OCI-LY3 (cell line): ENCODE measurements at regions not wholly inside any gene's neighbourhood (a gene's known extent, or its start where the extent isn't known, plus 50 kb on each side); places are given as distances from the start of the nearest gene placed in this dataset.

ENCODE experiments used
- CTCF ChIP-seq: fragments of 200-600, 300-600 bp; sonication (generic); IDR thresholded peaks from 2 replicates; pipeline ENCODE4 v1.5.1; 2014; ENCODE audit warnings: antibody characterized with exemption, low read length, low read depth
- EZH2phosphoT487 ChIP-seq: fragments of 200-600 bp; shearing (Covaris generic); IDR thresholded peaks from 2 replicates; pipeline ENCODE4 v1.6.1; 2018; ENCODE audit warnings: antibody characterized with exemption, mixed run types, low read depth

- TF ChIP-seq CTCF (no peak), EZH2phosphoT487 (no peak)
Measured at GRCh38 chr12:125568306-125568705, 503.1 kb downstream of the AACS start.
